ENCODE measurements at regions not wholly inside any gene's neighbourhood (a gene's known extent, or its start where the extent isn't known, plus 50 kb on each side); places are given as distances from the start of the nearest gene placed in this dataset.
A peak's percentile ranks its signal among the peaks of the same experiment; 100 is the strongest.

- Histone ChIP-seq H3K4me3 (ENCODE audit: low read length in 2 of 2) (no peak overlapping the region), H3K9me3 (ENCODE audit: control insufficient read depth in 1 of 2, low read length in 2 of 2) (no peaks in the 10 kb centered on the region), H3K27me3 (ENCODE audit: insufficient read depth, low read length) (no peaks in the 10 kb centered on the region), H3K27ac (ENCODE audit: low read depth, low read length) (no peak overlapping the region), H3K36me3 (ENCODE audit: insufficient read depth, low read length) (no peaks in the 10 kb centered on the region), H3K4me1 (ENCODE audit: insufficient read depth, low read length) (no peaks in the 10 kb centered on the region)
- peaks cover 0 to 11% (median 8%) of the 10 kb centered on the region in 8 donors for H3K9me3 Mint-ChIP-seq
- ChIA-PET POLR2A (ENCODE audit: partially characterized antibody) (interaction anchor here (0.6 kb wide), 1 partner anchor 42 kb away, joined by 3 read pairs; no protein-coding TSS in a partner anchor), CTCF (ENCODE audit: partially characterized antibody) (interaction anchor here (1.2 kb wide), 1 partner anchor 43 kb away, joined by 3 read pairs; no protein-coding TSS in a partner anchor)
- peaks cover 5 to 9% of the 10 kb centered on the region in 2 donors for H3K36me3 Mint-ChIP-seq
- DNase-seq = no peak
- H3K27ac Mint-ChIP-seq = no peak overlapping the region
- H3K27me3 Mint-ChIP-seq = no peaks in the 10 kb centered on the region
- intact Hi-C loops (cut with micrococcal nuclease) = no loop called here
- H3K4me1 Mint-ChIP-seq = peaks cover 9 to 13% (median 11%) of the 10 kb centered on the region in 4 donors
- H3K4me3 Mint-ChIP-seq = no peak overlapping the region
Observed at GRCh38 chr7:114821030-114821900, 100.6 kb upstream of the MDFIC start.

GRCh38 chr7:114822131-114822530 is 99.8 kb upstream of the MDFIC start:
- Histone ChIP-seq H3K27ac (ENCODE audit: low read depth, low read length) (no peak overlapping the region), H3K4me1 (ENCODE audit: insufficient read depth, low read length) (no peaks in the 10 kb centered on the region), H3K36me3 (ENCODE audit: insufficient read depth, low read length) (no peaks in the 10 kb centered on the region), H3K27me3 (ENCODE audit: insufficient read depth, low read length) (no peaks in the 10 kb centered on the region), H3K4me3 (ENCODE audit: low read length in 2 of 2) (no peak overlapping the region), H3K9me3 (ENCODE audit: control insufficient read depth in 1 of 2, low read length in 2 of 2) (no peaks in the 10 kb centered on the region)
- Mint-ChIP-seq H3K4me3 (no peak overlapping the region), H3K9me3 (peaks cover 0 to 17% (median 14%) of the 10 kb centered on the region in 8 donors), H3K27me3 (no peaks in the 10 kb centered on the region), H3K27ac (no peak overlapping the region), H3K36me3 (peaks cover 8 to 13% of the 10 kb centered on the region in 2 donors), H3K4me1 (peaks cover 9 to 13% (median 11%) of the 10 kb centered on the region in 4 donors)
- intact Hi-C loops (cut with micrococcal nuclease) = no loop called here
- POLR2A ChIA-PET (ENCODE audit: partially characterized antibody) = no interaction called here
- no peak for DNase-seq
- CTCF ChIA-PET (ENCODE audit: partially characterized antibody) = interaction anchor here (1.2 kb wide), 1 partner anchor 43 kb away, joined by 3 read pairs; no protein-coding TSS in a partner anchor

DNA sequence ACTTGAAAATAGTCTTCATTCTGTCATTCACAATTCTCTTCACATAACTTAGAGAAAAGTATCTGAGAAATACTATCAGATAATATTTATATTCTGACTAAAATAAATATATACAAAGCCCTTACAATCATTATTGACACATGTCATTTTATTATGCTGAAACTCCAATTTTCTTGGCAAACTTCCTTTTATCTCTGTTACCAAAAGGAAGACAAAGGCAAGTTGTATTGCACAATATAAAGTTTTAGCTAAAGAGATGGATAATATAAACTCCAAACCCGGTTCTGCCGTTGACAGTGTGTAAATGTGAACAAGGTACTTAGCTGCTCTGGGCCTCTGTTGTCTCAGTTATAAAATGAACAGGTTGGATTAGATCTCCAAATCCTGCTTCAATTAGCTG is 99.0 kb upstream of the MDFIC start:
- ChIA-PET CTCF (ENCODE audit: partially characterized antibody) (interaction anchor here (1.0 to 1.2 kb wide), 2 partner anchors 11 to 42 kb away, joined by 3 read pairs; no protein-coding TSS in a partner anchor), POLR2A (ENCODE audit: partially characterized antibody) (no interaction called here)
- H3K4me1 ChIP-seq (ENCODE audit: insufficient read depth, low read length) = no peaks in the 10 kb centered on the region
- peaks cover 8 to 13% of the 10 kb centered on the region in 2 donors for H3K36me3 Mint-ChIP-seq
- no peak overlapping the region for H3K27ac Mint-ChIP-seq
- peaks cover 9 to 13% (median 11%) of the 10 kb centered on the region in 4 donors for H3K4me1 Mint-ChIP-seq
- no peaks in the 10 kb centered on the region for H3K36me3 ChIP-seq (ENCODE audit: insufficient read depth, low read length)
- H3K9me3 Mint-ChIP-seq = peaks cover 0 to 23% (median 18%) of the 10 kb centered on the region in 8 donors
- DNase-seq = no peak
- no peak overlapping the region for H3K4me3 Mint-ChIP-seq
- intact Hi-C loops (cut with micrococcal nuclease) = no loop called here
- H3K9me3 ChIP-seq (ENCODE audit: control insufficient read depth in 1 of 2, low read length in 2 of 2) = no peaks in the 10 kb centered on the region
- no peak overlapping the region for H3K27ac ChIP-seq (ENCODE audit: low read depth, low read length)
- no peak overlapping the region for H3K4me3 ChIP-seq (ENCODE audit: low read length in 2 of 2)
- no peaks in the 10 kb centered on the region for H3K27me3 ChIP-seq (ENCODE audit: insufficient read depth, low read length)
- no peaks in the 10 kb centered on the region for H3K27me3 Mint-ChIP-seq

DNA sequence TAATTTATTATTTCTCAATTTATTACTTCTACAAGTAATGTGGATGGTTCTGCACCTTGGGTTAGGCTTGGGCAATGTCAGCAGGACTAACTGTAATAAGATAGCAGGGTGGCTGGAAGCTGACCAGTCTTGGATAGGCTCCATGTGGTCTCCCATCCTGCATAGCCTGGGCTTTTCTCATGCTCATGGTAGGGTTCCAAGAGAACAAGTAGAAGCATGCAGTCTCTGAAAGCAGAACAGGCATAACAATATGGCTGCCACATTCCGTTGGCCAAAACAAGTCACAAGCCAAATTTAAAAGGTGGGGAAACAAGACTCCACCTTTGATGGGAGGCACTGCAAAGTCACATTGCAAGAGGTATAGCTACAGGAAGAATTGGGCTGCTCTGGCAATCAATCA is 98.6 kb upstream of the MDFIC start:
- H3K27me3 Mint-ChIP-seq = no peaks in the 10 kb centered on the region
- ChIA-PET POLR2A (ENCODE audit: partially characterized antibody) (no interaction called here), CTCF (ENCODE audit: partially characterized antibody) (interaction anchor here (1.0 kb wide), 1 partner anchor 10 kb away, joined by 3 read pairs; no protein-coding TSS in a partner anchor)
- Histone ChIP-seq H3K4me1 (ENCODE audit: insufficient read depth, low read length) (no peaks in the 10 kb centered on the region), H3K27ac (ENCODE audit: low read depth, low read length) (no peak overlapping the region), H3K27me3 (ENCODE audit: insufficient read depth, low read length) (no peaks in the 10 kb centered on the region), H3K36me3 (ENCODE audit: insufficient read depth, low read length) (no peaks in the 10 kb centered on the region), H3K4me3 (ENCODE audit: low read length in 2 of 2) (no peak overlapping the region), H3K9me3 (ENCODE audit: control insufficient read depth in 1 of 2, low read length in 2 of 2) (no peaks in the 10 kb centered on the region)
- no peak for DNase-seq
- peaks cover 8 to 13% of the 10 kb centered on the region in 2 donors for H3K36me3 Mint-ChIP-seq
- peaks cover 0 to 25% (median 18%) of the 10 kb centered on the region in 8 donors for H3K9me3 Mint-ChIP-seq
- H3K27ac Mint-ChIP-seq = no peak overlapping the region
- H3K4me3 Mint-ChIP-seq = no peak overlapping the region
- intact Hi-C loops (cut with micrococcal nuclease) = no loop called here
- peaks cover 9 to 13% (median 11%) of the 10 kb centered on the region in 4 donors for H3K4me1 Mint-ChIP-seq

GRCh38 chr7:114825423-114825951 is 96.4 kb upstream of the MDFIC start:
- ChIA-PET POLR2A (ENCODE audit: partially characterized antibody) (no interaction called here), CTCF (ENCODE audit: partially characterized antibody) (interaction anchor here (1.0 kb wide), 1 partner anchor 9 kb away, joined by 3 read pairs; no protein-coding TSS in a partner anchor)
- peaks cover 0 to 25% (median 18%) of the 10 kb centered on the region in 8 donors for H3K9me3 Mint-ChIP-seq
- Histone ChIP-seq H3K36me3 (ENCODE audit: insufficient read depth, low read length) (no peaks in the 10 kb centered on the region), H3K4me3 (ENCODE audit: low read length in 2 of 2) (no peak overlapping the region), H3K4me1 (ENCODE audit: insufficient read depth, low read length) (no peaks in the 10 kb centered on the region), H3K27ac (ENCODE audit: low read depth, low read length) (no peak overlapping the region), H3K9me3 (ENCODE audit: control insufficient read depth in 1 of 2, low read length in 2 of 2) (no peaks in the 10 kb centered on the region), H3K27me3 (ENCODE audit: insufficient read depth, low read length) (no peaks in the 10 kb centered on the region)
- intact Hi-C loops (cut with micrococcal nuclease) = no loop called here
- peak overlapping the region in 4 of 8 donors; percentile 13 to 58 (median 42) for H3K4me3 Mint-ChIP-seq
- H3K27me3 Mint-ChIP-seq = no peaks in the 10 kb centered on the region
- peaks cover 9 to 13% (median 11%) of the 10 kb centered on the region in 4 donors for H3K4me1 Mint-ChIP-seq
- peak; percentile 6 to 48 (median 16) for DNase-seq
- peaks cover 8 to 13% of the 10 kb centered on the region in 2 donors for H3K36me3 Mint-ChIP-seq
- peak overlapping the region in 4 of 7 donors; percentile 43 to 74 (median 58) for H3K27ac Mint-ChIP-seq

DNA sequence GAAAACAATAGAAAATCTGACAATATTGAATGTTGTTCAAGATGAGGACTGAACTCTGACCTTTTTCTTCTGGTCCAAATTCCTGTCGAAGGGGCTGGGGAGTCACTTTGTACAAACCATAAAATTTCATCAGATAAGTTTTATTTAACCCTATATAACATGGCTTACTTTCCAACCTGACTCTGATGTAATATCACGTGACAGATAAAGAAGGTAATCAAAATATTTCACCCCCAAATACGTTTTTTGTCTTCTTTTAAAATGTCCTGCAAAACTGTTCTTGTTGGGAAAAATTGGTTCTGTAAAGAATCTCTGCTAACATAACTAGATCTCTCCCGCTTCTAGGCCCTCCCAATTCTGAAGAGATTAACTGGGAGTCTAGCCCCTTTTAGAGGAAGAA is 90.9 kb upstream of the MDFIC start:
- ChIA-PET POLR2A (ENCODE audit: partially characterized antibody) (no interaction called here), CTCF (ENCODE audit: partially characterized antibody) (no interaction called here)
- Histone ChIP-seq H3K9me3 (ENCODE audit: control insufficient read depth in 1 of 2, low read length in 2 of 2) (no peaks in the 10 kb centered on the region), H3K27ac (ENCODE audit: low read depth, low read length) (no peak overlapping the region), H3K36me3 (ENCODE audit: insufficient read depth, low read length) (no peaks in the 10 kb centered on the region), H3K4me1 (ENCODE audit: insufficient read depth, low read length) (no peaks in the 10 kb centered on the region), H3K4me3 (ENCODE audit: low read length in 2 of 2) (no peak overlapping the region), H3K27me3 (ENCODE audit: insufficient read depth, low read length) (no peaks in the 10 kb centered on the region)
- DNase-seq = no peak
- H3K27ac Mint-ChIP-seq = no peak overlapping the region
- peaks cover 7 to 13% (median 10%) of the 10 kb centered on the region in 4 donors for H3K4me1 Mint-ChIP-seq
- no peaks in the 10 kb centered on the region for H3K27me3 Mint-ChIP-seq
- no peak overlapping the region for H3K4me3 Mint-ChIP-seq
- peaks cover 0 to 18% (median 12%) of the 10 kb centered on the region in 8 donors for H3K9me3 Mint-ChIP-seq
- H3K36me3 Mint-ChIP-seq = peaks cover 4 to 6% of the 10 kb centered on the region in 2 donors
- intact Hi-C loops (cut with micrococcal nuclease) = no loop called here

GRCh38 chr7:114832906-114833595 is 88.8 kb upstream of the MDFIC start:
- intact Hi-C loops (cut with micrococcal nuclease) = no loop called here
- peaks cover 0 to under 1% (median 0%) of the 10 kb centered on the region in 8 donors for H3K9me3 Mint-ChIP-seq
- POLR2A ChIA-PET (ENCODE audit: partially characterized antibody) = no interaction called here
- Histone ChIP-seq H3K4me1 (ENCODE audit: insufficient read depth, low read length) (no peaks in the 10 kb centered on the region), H3K36me3 (ENCODE audit: insufficient read depth, low read length) (no peaks in the 10 kb centered on the region), H3K4me3 (ENCODE audit: low read length in 2 of 2) (no peak overlapping the region), H3K9me3 (ENCODE audit: control insufficient read depth in 1 of 2, low read length in 2 of 2) (no peaks in the 10 kb centered on the region), H3K27me3 (ENCODE audit: insufficient read depth, low read length) (no peaks in the 10 kb centered on the region), H3K27ac (ENCODE audit: low read depth, low read length) (no peak overlapping the region)
- no peaks in the 10 kb centered on the region for H3K27me3 Mint-ChIP-seq
- no peak overlapping the region for H3K27ac Mint-ChIP-seq
- DNase-seq = no peak
- CTCF ChIA-PET (ENCODE audit: partially characterized antibody) = interaction anchor here (0.8 kb wide), 1 partner anchor 10 kb away, joined by 3 read pairs; no protein-coding TSS in a partner anchor
- H3K36me3 Mint-ChIP-seq = no peaks in the 10 kb centered on the region
- peaks cover 5 to 13% (median 10%) of the 10 kb centered on the region in 4 donors for H3K4me1 Mint-ChIP-seq
- peak overlapping the region in 3 of 8 donors; percentile 20 to 43 (median 38) for H3K4me3 Mint-ChIP-seq
